ENCODE measurements at regions not wholly inside any gene's neighbourhood (a gene's known extent, or its start where the extent isn't known, plus 50 kb on each side); places are given as distances from the start of the nearest gene placed in this dataset.
"Not testable (repeated sequence)": the region's sequence is repeated elsewhere in the genome, so short reads cannot be mapped to it uniquely, and the experiment has no call there.

DNA sequence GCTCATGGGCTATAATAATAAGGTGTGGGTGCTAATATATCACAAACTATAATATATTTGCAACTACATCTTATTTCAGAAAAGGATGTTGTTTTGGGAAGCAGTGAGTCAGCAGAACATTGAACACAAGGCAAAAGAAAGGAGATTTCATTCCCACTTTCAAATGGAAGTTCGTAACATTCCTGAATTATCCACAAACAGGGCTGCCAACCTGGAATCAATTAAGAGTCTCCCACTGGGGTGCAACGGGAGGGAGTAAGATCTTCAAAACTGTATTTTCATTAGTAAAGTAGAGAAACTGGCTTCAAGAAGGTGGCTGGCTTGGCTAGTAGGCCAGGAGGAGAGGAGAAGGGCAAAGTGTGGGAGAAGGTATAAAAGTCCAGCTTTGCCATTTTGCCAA is 479.6 kb downstream of the CNTN3 start:
- H3K9me3 ChIP-seq (ENCODE audit: control insufficient read depth, insufficient read depth, low read length): no peaks in the 10 kb centered on the region
- H3K9me2 ChIP-seq (replicated peaks; ENCODE audit: control insufficient read depth, low read length): no peaks in the 10 kb centered on the region
- H3K27me3 ChIP-seq (ENCODE audit: control insufficient read depth, low read length): no peaks in the 10 kb centered on the region
- H3K4me2 ChIP-seq (ENCODE audit: low read length): no peak overlapping the region
- no peaks in the 10 kb centered on the region for H3K79me2 ChIP-seq (ENCODE audit: control insufficient read depth, low read length)
- H3K27ac ChIP-seq (ENCODE audit: low read depth, low read length): no peak overlapping the region
- H3K4me1 ChIP-seq (ENCODE audit: control insufficient read depth, low read length): no peaks in the 10 kb centered on the region
- H3K36me3 ChIP-seq (ENCODE audit: control insufficient read depth, low read length): no peaks in the 10 kb centered on the region
- no peak for TF ChIP-seq EZH2phosphoT487 (IDR thresholded peaks at IDR 0.05; ENCODE audit: borderline replicate concordance, low read length)
- TF ChIP-seq, protein P1, sequence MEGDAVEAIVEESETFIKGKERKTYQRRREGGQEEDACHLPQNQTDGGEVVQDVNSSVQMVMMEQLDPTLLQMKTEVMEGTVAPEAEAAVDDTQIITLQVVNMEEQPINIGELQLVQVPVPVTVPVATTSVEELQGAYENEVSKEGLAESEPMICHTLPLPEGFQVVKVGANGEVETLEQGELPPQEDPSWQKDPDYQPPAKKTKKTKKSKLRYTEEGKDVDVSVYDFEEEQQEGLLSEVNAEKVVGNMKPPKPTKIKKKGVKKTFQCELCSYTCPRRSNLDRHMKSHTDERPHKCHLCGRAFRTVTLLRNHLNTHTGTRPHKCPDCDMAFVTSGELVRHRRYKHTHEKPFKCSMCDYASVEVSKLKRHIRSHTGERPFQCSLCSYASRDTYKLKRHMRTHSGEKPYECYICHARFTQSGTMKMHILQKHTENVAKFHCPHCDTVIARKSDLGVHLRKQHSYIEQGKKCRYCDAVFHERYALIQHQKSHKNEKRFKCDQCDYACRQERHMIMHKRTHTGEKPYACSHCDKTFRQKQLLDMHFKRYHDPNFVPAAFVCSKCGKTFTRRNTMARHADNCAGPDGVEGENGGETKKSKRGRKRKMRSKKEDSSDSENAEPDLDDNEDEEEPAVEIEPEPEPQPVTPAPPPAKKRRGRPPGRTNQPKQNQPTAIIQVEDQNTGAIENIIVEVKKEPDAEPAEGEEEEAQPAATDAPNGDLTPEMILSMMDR (IDR thresholded peaks at IDR 0.05; ENCODE audit: low read depth, low read length, poor library complexity, severe bottlenecking): no peak
- H3K4me3 ChIP-seq (ENCODE audit: low read length): no peak overlapping the region
- H3F3A ChIP-seq (ENCODE audit: control insufficient read depth, insufficient read depth): no peaks in the 10 kb centered on the region
- no peaks in the 10 kb centered on the region for H4K20me1 ChIP-seq (ENCODE audit: control insufficient read depth, insufficient read depth, low read depth, low read length)

DNA sequence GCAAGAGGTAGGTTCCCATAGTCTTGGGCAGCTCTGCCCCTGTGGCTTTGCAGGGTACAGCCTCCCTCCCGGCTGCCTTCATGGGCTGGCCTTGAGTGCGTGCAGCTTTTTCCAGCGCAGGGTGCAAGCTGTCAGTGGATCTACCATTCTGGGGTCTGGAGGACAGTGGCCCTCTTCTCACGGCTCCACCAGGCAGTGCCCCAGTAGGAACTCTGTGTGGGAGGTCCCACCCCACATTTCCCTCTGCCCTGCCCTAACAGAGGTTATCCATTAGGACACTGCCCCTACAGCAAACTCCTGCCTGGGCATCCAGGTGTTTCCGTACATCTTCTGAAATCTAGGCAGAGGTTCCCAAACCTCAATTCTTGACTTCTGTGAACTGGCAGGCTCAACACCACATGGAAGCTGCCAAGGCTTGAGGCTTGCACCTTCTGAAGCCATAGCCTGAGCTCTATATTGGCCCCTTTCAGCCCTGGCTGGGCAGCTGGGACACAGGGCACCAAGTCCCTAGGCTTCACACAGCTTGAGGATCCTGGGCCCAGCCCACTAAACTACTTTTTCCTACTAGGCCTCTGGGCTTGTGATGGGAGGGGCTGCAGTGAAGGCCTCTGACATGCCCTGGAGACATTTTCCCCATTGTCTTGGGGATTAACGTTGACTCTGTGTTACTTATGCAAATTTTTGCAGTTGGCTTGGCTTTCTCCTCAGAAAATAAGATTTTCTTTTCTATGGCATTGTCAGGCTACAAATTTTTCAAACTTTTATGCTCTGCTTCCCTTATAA is 482.7 kb downstream of the CNTN3 start:
- not testable (repeated sequence) for H3K4me2 ChIP-seq (ENCODE audit: low read length); H3K4me3 ChIP-seq (ENCODE audit: low read length); H3K4me1 ChIP-seq (ENCODE audit: control insufficient read depth, low read length); H3K27me3 ChIP-seq (ENCODE audit: control insufficient read depth, low read length); H3K9me3 ChIP-seq (ENCODE audit: control insufficient read depth, insufficient read depth, low read length); H3F3A ChIP-seq (ENCODE audit: control insufficient read depth, insufficient read depth); H3K79me2 ChIP-seq (ENCODE audit: control insufficient read depth, low read length); H3K36me3 ChIP-seq (ENCODE audit: control insufficient read depth, low read length); H3K27ac ChIP-seq (ENCODE audit: low read depth, low read length); H3K9me2 ChIP-seq (replicated peaks; ENCODE audit: control insufficient read depth, low read length); H4K20me1 ChIP-seq (ENCODE audit: control insufficient read depth, insufficient read depth, low read depth, low read length)

DNA sequence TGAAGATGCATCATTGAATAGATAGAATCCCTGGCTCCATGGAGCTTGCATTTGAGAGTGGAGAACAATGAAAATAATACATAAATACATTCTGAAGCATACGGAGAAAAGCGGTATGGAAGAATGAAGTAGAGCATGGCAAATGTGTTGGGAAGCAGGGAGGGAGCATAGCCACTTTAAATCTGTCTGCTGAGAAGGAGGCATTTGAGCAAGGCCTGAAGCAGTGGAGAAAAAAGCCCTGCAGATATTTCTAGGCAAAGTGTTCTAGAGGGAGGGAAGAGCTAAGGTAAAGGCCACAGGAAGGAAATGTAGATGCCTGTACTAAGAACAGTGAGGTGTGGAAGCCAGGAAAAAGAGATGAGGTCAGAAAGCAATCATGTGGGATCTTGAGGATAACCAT is 484.8 kb downstream of the CNTN3 start:
- Histone ChIP-seq H3K4me1 (ENCODE audit: control insufficient read depth, low read length) (no peaks in the 10 kb centered on the region), H3F3A (ENCODE audit: control insufficient read depth, insufficient read depth) (no peaks in the 10 kb centered on the region), H4K20me1 (ENCODE audit: control insufficient read depth, insufficient read depth, low read depth, low read length) (no peaks in the 10 kb centered on the region), H3K4me3 (ENCODE audit: low read length) (no peak overlapping the region), H3K36me3 (ENCODE audit: control insufficient read depth, low read length) (no peaks in the 10 kb centered on the region), H3K27me3 (ENCODE audit: control insufficient read depth, low read length) (no peaks in the 10 kb centered on the region), H3K27ac (ENCODE audit: low read depth, low read length) (no peak overlapping the region), H3K9me2 (replicated peaks; ENCODE audit: control insufficient read depth, low read length) (no peaks in the 10 kb centered on the region), H3K9me3 (ENCODE audit: control insufficient read depth, insufficient read depth, low read length) (no peaks in the 10 kb centered on the region), H3K79me2 (ENCODE audit: control insufficient read depth, low read length) (no peaks in the 10 kb centered on the region), H3K4me2 (ENCODE audit: low read length) (no peak overlapping the region)
- TF ChIP-seq, protein P1 (IDR thresholded peaks at IDR 0.05; ENCODE audit: low read depth, low read length, poor library complexity, severe bottlenecking): no peak
- TF ChIP-seq EZH2phosphoT487 (IDR thresholded peaks at IDR 0.05; ENCODE audit: borderline replicate concordance, low read length): no peak

DNA sequence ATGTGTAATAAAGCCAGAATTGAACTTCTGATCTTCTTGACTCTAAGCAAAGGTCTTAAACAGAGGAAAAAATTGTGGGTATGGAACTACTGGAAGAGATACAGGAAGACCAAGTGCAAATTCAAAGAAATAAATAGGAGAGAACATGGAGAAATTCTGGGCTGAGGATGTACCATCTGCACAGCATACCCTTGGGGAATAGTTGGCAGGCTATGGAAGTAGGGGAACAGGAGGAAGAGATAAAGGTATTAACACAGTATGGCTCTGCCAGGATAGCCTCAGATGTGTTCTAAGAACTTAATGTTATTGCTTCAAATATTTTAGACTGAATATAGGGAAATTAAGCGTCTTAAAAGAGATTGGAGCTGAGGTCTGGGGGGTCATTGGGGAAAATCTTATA is 485.4 kb downstream of the CNTN3 start:
- TF ChIP-seq, protein P1 (IDR thresholded peaks at IDR 0.05; ENCODE audit: low read depth, low read length, poor library complexity, severe bottlenecking): no peak
- Histone ChIP-seq H3F3A (ENCODE audit: control insufficient read depth, insufficient read depth) (no peaks in the 10 kb centered on the region), H3K4me1 (ENCODE audit: control insufficient read depth, low read length) (no peaks in the 10 kb centered on the region), H3K27me3 (ENCODE audit: control insufficient read depth, low read length) (no peaks in the 10 kb centered on the region), H3K4me3 (ENCODE audit: low read length) (no peak overlapping the region), H3K79me2 (ENCODE audit: control insufficient read depth, low read length) (no peaks in the 10 kb centered on the region), H3K9me2 (replicated peaks; ENCODE audit: control insufficient read depth, low read length) (no peaks in the 10 kb centered on the region), H3K9me3 (ENCODE audit: control insufficient read depth, insufficient read depth, low read length) (no peaks in the 10 kb centered on the region), H3K27ac (ENCODE audit: low read depth, low read length) (no peak overlapping the region), H3K4me2 (ENCODE audit: low read length) (no peak overlapping the region), H4K20me1 (ENCODE audit: control insufficient read depth, insufficient read depth, low read depth, low read length) (no peaks in the 10 kb centered on the region), H3K36me3 (ENCODE audit: control insufficient read depth, low read length) (no peaks in the 10 kb centered on the region)
